HG03175 (cell line): ENCODE measurements at regions not wholly inside any gene's neighbourhood (a gene's known extent, or its start where the extent isn't known, plus 50 kb on each side); places are given as distances from the start of the nearest gene placed in this dataset.

Experiments used
- ATAC-seq: cut with Tn5 transposase; IDR thresholded peaks from one replicate; pipeline ENCODE4 v1.9.1; 2021; ENCODE audit warnings: mild to moderate bottlenecking, moderate library complexity; ENCODE audit not compliant: unreplicated experiment

- ATAC-seq, result no peak
Measured at GRCh38 chr3:177721864-177722785, 524.8 kb upstream of the TBL1XR1 start.

- ATAC-seq, result no peak
Measured at GRCh38 chr3:177724020-177724638, 526.8 kb upstream of the TBL1XR1 start.

GRCh38 chr3:177725165-177725564 lies 527.9 kb upstream of the TBL1XR1 start:
- no peak for ATAC-seq

GRCh38 chr3:177726807-177727206 lies 529.5 kb upstream of the TBL1XR1 start:
- no peak for ATAC-seq

- no peak for ATAC-seq
Measured at GRCh38 chr3:177729956-177730681, 532.8 kb upstream of the TBL1XR1 start.

GRCh38 chr3:177730814-177731213 lies 533.5 kb upstream of the TBL1XR1 start:
- ATAC-seq, result no peak

GRCh38 chr3:177731644-177732268 lies 534.5 kb upstream of the TBL1XR1 start:
- ATAC-seq, result no peak

- no peak for ATAC-seq
Measured at GRCh38 chr3:177733233-177733632, 536.0 kb upstream of the TBL1XR1 start.

- no peak for ATAC-seq
Measured at GRCh38 chr3:177733936-177734335, 536.7 kb upstream of the TBL1XR1 start.

GRCh38 chr3:177735431-177735830 lies 538.1 kb upstream of the TBL1XR1 start:
- no peak for ATAC-seq

- no peak for ATAC-seq
Measured at GRCh38 chr3:177739461-177739860, 542.2 kb upstream of the TBL1XR1 start.

GRCh38 chr3:177740254-177740653 lies 543.0 kb upstream of the TBL1XR1 start:
- no peak for ATAC-seq

GRCh38 chr3:177742273-177742672 lies 545.0 kb upstream of the TBL1XR1 start:
- ATAC-seq, result no peak

GRCh38 chr3:177743173-177743890 lies 546.0 kb upstream of the TBL1XR1 start:
- no peak for ATAC-seq

- no peak for ATAC-seq
Measured at GRCh38 chr3:177744873-177745606, 547.8 kb upstream of the TBL1XR1 start.

- no peak for ATAC-seq
Measured at GRCh38 chr3:177745607-177746005, 548.3 kb upstream of the TBL1XR1 start.

GRCh38 chr3:177746337-177746933 lies 549.2 kb upstream of the TBL1XR1 start:
- ATAC-seq, result no peak

GRCh38 chr3:177749836-177750235 lies 552.6 kb upstream of the TBL1XR1 start:
- no peak for ATAC-seq

- ATAC-seq, result no peak
Measured at GRCh38 chr3:177750436-177750835, 553.2 kb upstream of the TBL1XR1 start.
